ENCODE measurements at regions not wholly inside any gene's neighbourhood (a gene's known extent, or its start where the extent isn't known, plus 50 kb on each side); places are given as distances from the start of the nearest gene placed in this dataset.

- CTCF ChIA-PET: interaction anchor here (0.6 kb wide), 1 partner anchor 237 kb away, joined by 3 read pairs; no protein-coding TSS in a partner anchor
- Mint-ChIP-seq H3K36me3 (no peaks in the 10 kb centered on the region), H3K27me3 (peaks cover 20% of the 10 kb centered on the region), H3K9me3 (no peaks in the 10 kb centered on the region), H3K27ac (no peak overlapping the region), H3K4me1 (ENCODE audit: low read depth) (no peaks in the 10 kb centered on the region), H3K4me3 (no peak overlapping the region)
- no peak for DNase-seq
- POLR2A ChIA-PET: no interaction called here
- intact Hi-C loops (cut with micrococcal nuclease): no loop called here
Observed at GRCh38 chr20:56860413-56860812, 231.3 kb downstream of the TFAP2C start.

- Mint-ChIP-seq H3K27ac (no peak overlapping the region), H3K4me1 (ENCODE audit: low read depth) (no peaks in the 10 kb centered on the region), H3K4me3 (no peak overlapping the region), H3K9me3 (no peaks in the 10 kb centered on the region), H3K36me3 (no peaks in the 10 kb centered on the region), H3K27me3 (peaks cover 20% of the 10 kb centered on the region)
- ChIA-PET CTCF (no interaction called here), POLR2A (no interaction called here)
- no peak for DNase-seq
- intact Hi-C loops (cut with micrococcal nuclease): no loop called here
Observed at GRCh38 chr20:56861590-56861989, 232.5 kb downstream of the TFAP2C start.

GRCh38 chr20:56865055-56865454 lies 235.9 kb downstream of the TFAP2C start:
- Mint-ChIP-seq H3K4me1 (ENCODE audit: low read depth) (no peaks in the 10 kb centered on the region), H3K9me3 (peaks cover 10% of the 10 kb centered on the region), H3K27ac (no peak overlapping the region), H3K4me3 (no peak overlapping the region), H3K27me3 (peaks cover 17% of the 10 kb centered on the region), H3K36me3 (no peaks in the 10 kb centered on the region)
- intact Hi-C loops (cut with micrococcal nuclease): no loop called here
- ChIA-PET CTCF (no interaction called here), POLR2A (no interaction called here)
- no peak for DNase-seq

GRCh38 chr20:56867128-56867527 lies 238.0 kb downstream of the TFAP2C start:
- no peak overlapping the region for H3K27ac Mint-ChIP-seq
- no peaks in the 10 kb centered on the region for H3K4me1 Mint-ChIP-seq (ENCODE audit: low read depth)
- POLR2A ChIA-PET: no interaction called here
- DNase-seq: no peak
- H3K4me3 Mint-ChIP-seq: no peak overlapping the region
- H3K27me3 Mint-ChIP-seq: peaks cover 13% of the 10 kb centered on the region
- H3K36me3 Mint-ChIP-seq: no peaks in the 10 kb centered on the region
- intact Hi-C loops (cut with micrococcal nuclease): no loop called here
- CTCF ChIA-PET: no interaction called here
- H3K9me3 Mint-ChIP-seq: peaks cover 10% of the 10 kb centered on the region

- Mint-ChIP-seq H3K27ac (no peak overlapping the region), H3K9me3 (peaks cover 10% of the 10 kb centered on the region), H3K27me3 (peaks cover 6% of the 10 kb centered on the region), H3K4me1 (ENCODE audit: low read depth) (no peaks in the 10 kb centered on the region), H3K4me3 (no peak overlapping the region), H3K36me3 (no peaks in the 10 kb centered on the region)
- CTCF ChIA-PET: no interaction called here
- intact Hi-C loops (cut with micrococcal nuclease): no loop called here
- POLR2A ChIA-PET: no interaction called here
- DNase-seq: no peak
Observed at GRCh38 chr20:56868746-56869145, 239.6 kb downstream of the TFAP2C start.

GRCh38 chr20:56870271-56870670 lies 241.2 kb downstream of the TFAP2C start:
- no peak for DNase-seq
- Mint-ChIP-seq H3K27ac (no peak overlapping the region), H3K27me3 (no peaks in the 10 kb centered on the region), H3K4me3 (no peak overlapping the region), H3K4me1 (ENCODE audit: low read depth) (no peaks in the 10 kb centered on the region), H3K36me3 (no peaks in the 10 kb centered on the region), H3K9me3 (peaks cover 10% of the 10 kb centered on the region)
- intact Hi-C loops (cut with micrococcal nuclease): no loop called here
- POLR2A ChIA-PET: no interaction called here
- CTCF ChIA-PET: no interaction called here

GRCh38 chr20:56871691-56872090 lies 242.6 kb downstream of the TFAP2C start:
- no peak for DNase-seq
- intact Hi-C loops (cut with micrococcal nuclease): no loop called here

GRCh38 chr20:56872620-56873458 lies 243.7 kb downstream of the TFAP2C start:
- ChIA-PET CTCF (no interaction called here), POLR2A (no interaction called here)

More at GRCh38 chr20:56871691-56872090, 242.6 kb downstream of the TFAP2C start:
- H3K4me1 Mint-ChIP-seq (ENCODE audit: low read depth): no peaks in the 10 kb centered on the region
- H3K36me3 Mint-ChIP-seq: no peaks in the 10 kb centered on the region
- no peak overlapping the region for H3K27ac Mint-ChIP-seq
- no peak overlapping the region for H3K4me3 Mint-ChIP-seq
- ChIA-PET POLR2A (no interaction called here), CTCF (no interaction called here)
- peaks cover 10% of the 10 kb centered on the region for H3K9me3 Mint-ChIP-seq
- H3K27me3 Mint-ChIP-seq: no peaks in the 10 kb centered on the region

GRCh38 chr20:56873836-56874235 lies 244.7 kb downstream of the TFAP2C start:
- ChIA-PET CTCF (no interaction called here), POLR2A (interaction anchor here (0.6 kb wide), 1 partner anchor 207 kb away, joined by 3 read pairs; no protein-coding TSS in a partner anchor)
- Mint-ChIP-seq H3K27me3 (no peaks in the 10 kb centered on the region), H3K36me3 (no peaks in the 10 kb centered on the region), H3K9me3 (no peaks in the 10 kb centered on the region), H3K27ac (no peak overlapping the region), H3K4me1 (ENCODE audit: low read depth) (no peaks in the 10 kb centered on the region), H3K4me3 (no peak overlapping the region)
- no peak for DNase-seq
- intact Hi-C loops (cut with micrococcal nuclease): no loop called here

More at GRCh38 chr20:56872620-56873458, 243.7 kb downstream of the TFAP2C start:
- Mint-ChIP-seq H3K4me1 (ENCODE audit: low read depth) (no peaks in the 10 kb centered on the region), H3K27me3 (no peaks in the 10 kb centered on the region), H3K27ac (no peak overlapping the region), H3K4me3 (no peak overlapping the region), H3K36me3 (no peaks in the 10 kb centered on the region), H3K9me3 (peaks cover 6% of the 10 kb centered on the region)
- intact Hi-C loops (cut with micrococcal nuclease): no loop called here
- no peak for DNase-seq

GRCh38 chr20:56875052-56875659 lies 246.1 kb downstream of the TFAP2C start:
- POLR2A ChIA-PET: no interaction called here
- H3K36me3 Mint-ChIP-seq: no peaks in the 10 kb centered on the region
- CTCF ChIA-PET: no interaction called here

GRCh38 chr20:56875803-56876202 lies 246.7 kb downstream of the TFAP2C start:
- intact Hi-C loops (cut with micrococcal nuclease): no loop called here
- Mint-ChIP-seq H3K27ac (no peak overlapping the region), H3K4me3 (no peak overlapping the region), H3K9me3 (no peaks in the 10 kb centered on the region), H3K4me1 (ENCODE audit: low read depth) (no peaks in the 10 kb centered on the region), H3K36me3 (no peaks in the 10 kb centered on the region), H3K27me3 (no peaks in the 10 kb centered on the region)
- ChIA-PET CTCF (no interaction called here), POLR2A (no interaction called here)
- no peak for DNase-seq

More at GRCh38 chr20:56875052-56875659, 246.1 kb downstream of the TFAP2C start:
- no peak for DNase-seq
- Mint-ChIP-seq H3K27ac (no peak overlapping the region), H3K27me3 (no peaks in the 10 kb centered on the region), H3K9me3 (no peaks in the 10 kb centered on the region), H3K4me1 (ENCODE audit: low read depth) (no peaks in the 10 kb centered on the region), H3K4me3 (no peak overlapping the region)
- intact Hi-C loops (cut with micrococcal nuclease): no loop called here

- H3K4me1 Mint-ChIP-seq (ENCODE audit: low read depth): no peaks in the 10 kb centered on the region
- H3K36me3 Mint-ChIP-seq: no peaks in the 10 kb centered on the region
- peaks cover 3% of the 10 kb centered on the region for H3K27me3 Mint-ChIP-seq
- no peak overlapping the region for H3K4me3 Mint-ChIP-seq
- no peak overlapping the region for H3K27ac Mint-ChIP-seq
- H3K9me3 Mint-ChIP-seq: no peaks in the 10 kb centered on the region
- intact Hi-C loops (cut with micrococcal nuclease): no loop called here
- ChIA-PET CTCF (interaction anchor here (1.6 kb wide), 1 partner anchor 334 kb away, joined by 4 read pairs; no protein-coding TSS in a partner anchor), POLR2A (no interaction called here)
- DNase-seq: no peak
Observed at GRCh38 chr20:56885521-56885920, 256.4 kb downstream of the TFAP2C start.

GRCh38 chr20:56890011-56890410 lies 260.9 kb downstream of the TFAP2C start:
- no peak overlapping the region for H3K27ac Mint-ChIP-seq
- intact Hi-C loops (cut with micrococcal nuclease): no loop called here
- DNase-seq: no peak
- H3K4me1 Mint-ChIP-seq (ENCODE audit: low read depth): peaks cover 8% of the 10 kb centered on the region
- H3K9me3 Mint-ChIP-seq: no peaks in the 10 kb centered on the region
- no peaks in the 10 kb centered on the region for H3K27me3 Mint-ChIP-seq
- no peak overlapping the region for H3K4me3 Mint-ChIP-seq
- CTCF ChIA-PET: no interaction called here
- POLR2A ChIA-PET: no interaction called here
- H3K36me3 Mint-ChIP-seq: peaks cover 2% of the 10 kb centered on the region

All from activated CD4-positive, alpha-beta memory T cell treated with anti-CD3 and anti-CD28 coated beads for 36 hours (primary cell).